NOMO-1 treated with dmso at 0.1 percent for 144 hours (cell line): ENCODE measurements at regions not wholly inside any gene's neighbourhood (a gene's known extent, or its start where the extent isn't known, plus 50 kb on each side); places are given as distances from the start of the nearest gene placed in this dataset.

ENCODE experiments used
- DNase-seq: peaks from one replicate; lab custom pipeline; 2025; ENCODE audit not compliant: unreplicated experiment; lab: John Stamatoyannopoulos, UW

DNA sequence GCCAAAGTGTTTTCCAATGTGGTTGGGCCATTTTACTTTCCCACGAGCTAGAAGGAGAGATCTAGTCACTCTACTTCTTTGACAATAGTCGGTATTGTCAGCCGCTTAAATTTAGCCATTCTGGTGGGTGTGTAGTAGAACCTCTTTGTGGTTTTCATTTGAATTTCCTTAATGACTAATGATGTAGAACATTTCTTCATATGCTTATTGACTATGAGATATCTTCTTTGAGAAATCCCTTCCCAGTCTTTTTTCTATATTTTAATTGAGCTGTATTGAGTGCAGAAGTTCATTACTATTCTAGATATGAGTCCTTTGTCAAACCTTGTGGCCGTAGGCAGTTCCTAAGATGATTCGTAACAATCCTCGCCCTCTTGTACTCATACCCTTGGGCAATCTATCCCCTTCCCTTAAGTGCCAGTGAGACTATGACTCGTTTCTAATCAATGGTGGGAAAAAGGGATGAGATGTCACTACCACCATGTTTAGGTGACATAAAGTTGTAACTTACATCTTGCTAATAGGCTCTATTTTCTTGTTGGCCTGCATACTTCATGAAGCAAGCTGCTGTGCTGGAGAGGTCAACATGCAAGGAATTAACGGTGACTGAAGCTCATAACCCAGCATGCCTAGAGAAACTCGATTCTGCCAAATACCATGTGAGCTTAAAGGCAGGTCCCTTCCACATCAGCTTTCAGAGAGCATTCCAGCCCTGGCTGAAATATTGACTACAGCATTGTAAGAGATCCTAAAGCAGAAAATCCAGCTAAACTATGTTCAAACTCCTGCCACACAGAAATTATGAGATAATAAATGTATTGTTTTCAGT, 817.9 kb upstream of the SOX9 start:
- no peak for DNase-seq

- DNase-seq: no peak
Measured at GRCh38 chr17:71304498-71305158, 816.2 kb upstream of the SOX9 start.

DNA sequence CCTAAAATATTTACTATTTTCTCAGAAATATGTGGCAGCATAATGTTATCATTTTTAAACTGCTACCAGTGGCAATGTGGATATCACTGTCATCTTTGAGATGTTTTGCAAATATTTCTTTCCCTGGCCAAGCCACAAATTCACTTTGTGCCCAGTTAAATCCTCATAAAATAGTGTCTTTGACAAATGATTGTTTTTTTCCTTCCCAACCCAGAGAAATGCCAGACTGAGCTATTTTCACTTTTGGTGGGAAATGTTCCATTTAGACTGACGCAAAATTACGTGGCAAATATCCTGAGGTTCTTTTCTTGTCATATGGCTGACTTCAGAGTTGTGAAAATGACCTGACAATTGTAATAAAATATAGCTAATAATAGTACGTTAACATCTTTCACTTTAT, 807.0 kb upstream of the SOX9 start:
- no peak for DNase-seq

DNA sequence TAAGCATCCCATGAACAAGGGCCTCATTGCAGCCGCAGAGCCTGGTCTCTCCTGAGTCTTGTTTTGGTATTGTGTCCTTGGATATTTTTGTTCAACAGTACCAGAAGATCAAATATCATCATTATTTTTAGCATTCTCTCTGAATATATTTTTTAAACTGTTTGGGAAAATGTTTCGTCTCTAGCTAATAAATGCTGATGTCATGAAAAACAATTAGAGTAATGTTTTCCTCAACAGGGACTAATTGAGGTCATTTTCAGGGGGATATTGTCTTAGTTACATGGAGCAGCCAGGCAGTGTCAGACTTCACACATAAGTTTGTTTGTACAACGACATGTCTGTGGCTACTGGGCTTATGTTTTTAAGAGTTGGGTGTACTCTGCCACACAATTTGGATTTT, 805.3 kb upstream of the SOX9 start:
- no peak for DNase-seq

GRCh38 chr17:71316176-71316897, 804.5 kb upstream of the SOX9 start:
- no peak for DNase-seq

DNA sequence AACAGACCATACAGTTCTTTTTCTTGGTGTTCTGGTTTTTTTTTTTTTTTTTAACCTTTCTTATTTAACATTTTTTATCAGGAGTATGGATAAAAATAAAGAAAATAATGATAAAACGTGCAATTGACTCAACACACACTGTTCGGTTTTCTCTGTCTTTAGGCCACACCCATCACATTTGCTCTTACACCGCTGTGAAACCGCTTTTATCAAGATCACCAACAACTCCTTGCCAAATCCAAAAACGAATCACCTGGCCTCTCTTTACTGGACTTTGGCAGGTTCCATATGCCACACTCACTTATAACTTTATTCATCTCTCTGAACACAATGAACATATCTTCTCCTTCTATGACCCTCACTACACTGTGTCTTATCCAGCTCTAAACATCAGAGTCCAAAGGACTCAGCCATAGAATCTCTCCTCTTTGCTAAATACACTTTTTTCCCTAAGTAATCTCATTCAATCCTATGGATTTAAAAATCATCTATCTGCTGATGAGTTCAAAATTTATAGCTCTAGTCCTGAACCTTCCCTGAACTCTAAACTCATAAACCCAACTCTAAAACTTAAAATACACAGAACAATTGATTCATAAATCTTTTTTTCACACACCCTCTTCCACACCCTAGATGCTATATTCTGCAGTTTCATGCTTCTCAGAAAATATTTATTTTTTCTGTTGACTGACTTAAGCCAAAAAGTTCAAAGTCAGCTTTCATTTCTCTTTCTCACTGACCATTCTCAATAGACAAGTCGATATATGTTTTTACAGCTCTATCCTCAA, 800.6 kb upstream of the SOX9 start:
- DNase-seq: no peak

- no peak for DNase-seq
Measured at GRCh38 chr17:71325117-71325516, 795.7 kb upstream of the SOX9 start.

DNA sequence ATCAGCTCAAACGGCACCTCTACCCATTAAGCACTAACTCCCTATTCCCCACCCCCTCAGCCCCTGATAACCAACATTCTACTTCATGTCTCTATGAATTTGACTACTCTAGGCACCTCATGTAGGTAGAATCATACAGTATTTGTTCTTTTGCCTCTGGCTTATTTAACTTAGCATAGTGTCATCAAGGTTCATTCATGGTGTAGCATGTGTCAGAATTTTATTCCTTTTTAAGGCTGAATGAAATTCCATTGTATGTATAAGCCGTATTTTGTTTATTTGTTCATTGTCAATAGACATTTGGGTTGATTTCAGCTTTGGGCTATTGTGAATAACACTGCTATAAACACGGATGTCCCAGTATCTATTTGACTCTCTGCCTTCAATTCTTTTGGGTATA, 794.9 kb upstream of the SOX9 start:
- DNase-seq: no peak

DNA sequence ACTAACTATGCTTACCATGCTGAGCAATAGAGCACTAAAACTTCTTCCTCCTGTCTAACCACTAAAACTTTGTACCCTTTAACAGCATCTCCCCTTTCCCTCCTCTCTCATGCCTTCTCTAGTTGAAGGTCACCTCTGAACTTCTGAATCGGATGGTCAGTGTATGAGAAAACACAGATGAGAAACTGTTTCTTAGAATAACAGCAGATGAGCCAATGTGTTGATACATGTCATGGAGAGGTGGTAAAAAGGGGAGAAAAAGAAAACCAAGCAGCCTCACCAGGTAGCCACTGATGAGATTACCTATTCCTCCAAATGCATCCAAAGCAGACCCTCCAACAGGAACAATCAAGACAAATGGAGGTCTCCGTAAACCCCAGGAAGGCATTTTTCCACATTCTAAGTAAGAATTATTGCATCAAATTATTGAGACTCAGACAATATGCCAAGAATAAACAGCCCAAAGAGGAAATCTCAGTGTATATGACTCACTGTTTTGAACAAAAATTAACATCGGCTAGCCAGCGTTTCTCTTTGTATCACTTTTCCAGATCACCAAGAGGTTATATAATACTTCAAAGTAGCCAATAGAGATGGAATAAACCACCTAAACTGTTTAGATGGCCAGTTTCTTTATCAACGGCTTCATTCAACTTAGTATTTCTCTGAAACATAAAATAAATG, 793.3 kb upstream of the SOX9 start:
- DNase-seq: no peak

GRCh38 chr17:71329310-71330098, 791.3 kb upstream of the SOX9 start:
- no peak for DNase-seq

DNA sequence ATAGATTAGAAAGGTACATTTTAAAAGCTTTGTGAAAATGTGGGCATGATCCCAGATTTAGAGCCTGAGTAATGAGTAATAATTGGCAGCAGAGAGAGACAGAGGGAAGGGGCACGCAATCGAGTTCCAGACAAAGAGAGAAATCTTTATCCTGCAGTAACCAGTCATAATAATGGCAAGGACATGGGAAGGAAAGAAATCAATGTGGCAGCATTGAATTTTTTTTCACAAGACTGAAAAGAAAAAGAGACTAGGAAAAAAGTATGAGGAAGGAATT, 790.8 kb upstream of the SOX9 start:
- no peak for DNase-seq

- no peak for DNase-seq
Measured at GRCh38 chr17:71331754-71332325, 789.0 kb upstream of the SOX9 start.

- no peak for DNase-seq
Measured at GRCh38 chr17:71334048-71334751, 786.6 kb upstream of the SOX9 start.

GRCh38 chr17:71335212-71335611, 785.6 kb upstream of the SOX9 start:
- DNase-seq: no peak

DNA sequence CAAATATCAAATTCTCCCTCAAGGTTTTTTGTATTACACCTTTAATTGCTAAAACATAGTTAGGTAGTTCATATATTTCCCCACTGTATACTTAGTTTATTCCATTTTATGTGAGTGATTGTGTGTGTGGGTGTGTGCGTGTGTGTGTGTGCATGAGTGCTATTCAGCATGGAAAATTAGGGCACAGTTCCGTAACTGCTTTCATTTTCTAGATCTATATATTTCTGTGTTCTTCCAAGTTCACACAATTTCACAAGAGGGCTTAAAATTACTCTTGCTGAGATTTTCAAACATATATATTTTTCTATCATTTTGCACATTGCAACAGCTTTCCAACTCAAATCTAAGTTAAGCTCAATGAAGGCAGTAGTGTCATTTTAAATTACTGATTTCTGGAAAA, 782.9 kb upstream of the SOX9 start:
- no peak for DNase-seq

GRCh38 chr17:71338396-71338795, 782.4 kb upstream of the SOX9 start:
- peak; percentile 46 for DNase-seq

GRCh38 chr17:71339206-71339605, 781.6 kb upstream of the SOX9 start:
- DNase-seq: no peak

GRCh38 chr17:71342737-71343136, 778.1 kb upstream of the SOX9 start:
- no peak for DNase-seq

- no peak for DNase-seq
Measured at GRCh38 chr17:71349908-71350600, 770.8 kb upstream of the SOX9 start.
